Nephron (organoid): ENCODE measurements at regions not wholly inside any gene's neighbourhood (a gene's known extent, or its start where the extent isn't known, plus 50 kb on each side); places are given as distances from the start of the nearest gene placed in this dataset.
A peak's percentile ranks its signal among the peaks of the same experiment; 100 is the strongest.

Experiments used
- H3K27ac Mint-ChIP-seq, 3 experiments: 2 replicates each; pipeline ENCODE4 v1.8.0; 2020; ENCODE audit warnings: mixed read lengths in 3 of 3, mild to moderate bottlenecking in 2 of 3, moderate library complexity in 1 of 3
- H3K27me3 Mint-ChIP-seq: 2 replicates; pipeline ENCODE4 v1.8.0; 2021; ENCODE audit warnings: low read depth, mild to moderate bottlenecking, moderate library complexity, mixed read lengths
- H3K36me3 Mint-ChIP-seq: 2 replicates; pipeline ENCODE4 v1.8.0; 2020; ENCODE audit warnings: low read depth, mixed read lengths
- H3K4me1 Mint-ChIP-seq: 2 replicates; pipeline ENCODE4 v1.8.0; 2020; ENCODE audit warnings: mixed read lengths
- H3K4me3 Mint-ChIP-seq, 3 experiments: 2 replicates each; pipeline ENCODE4 v1.8.0; 2020; ENCODE audit warnings: mild to moderate bottlenecking in 3 of 3, mixed read lengths in 3 of 3, moderate library complexity in 2 of 3
- H3K9me3 Mint-ChIP-seq: 2 replicates; pipeline ENCODE4 v1.8.0; 2020; ENCODE audit warnings: mixed read lengths
- TF ChIP-seq, protein P1 (sequence below), 3 experiments: fragments of 200-600 bp; sonication (generic); IDR thresholded peaks; one replicate each; pipeline ENCODE4 v1.5.0; 2021; ENCODE audit warnings: antibody characterized with exemption in 3 of 3; ENCODE audit not compliant: unreplicated experiment in 3 of 3

DNA sequence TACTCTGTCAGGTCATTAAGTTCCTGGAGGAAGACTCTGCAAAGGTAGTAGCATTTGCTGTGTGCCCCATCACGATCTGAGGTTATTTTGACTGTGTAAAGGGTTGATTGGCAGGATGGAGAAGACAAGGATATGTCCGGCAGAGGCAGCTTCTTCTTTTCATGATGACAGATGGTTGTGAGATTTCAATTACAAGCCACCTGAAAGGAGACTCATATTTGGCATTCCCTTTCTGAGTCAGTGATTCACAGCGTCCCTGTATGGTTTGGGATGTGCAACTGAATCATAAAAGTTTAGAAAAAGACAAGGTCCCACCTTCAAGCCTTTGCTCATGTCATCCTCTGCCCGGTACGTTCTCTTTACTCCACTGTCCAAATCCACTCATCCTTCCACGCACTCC, 113.4 kb downstream of the MTNR1B start:
- TF ChIP-seq, protein P1, sequence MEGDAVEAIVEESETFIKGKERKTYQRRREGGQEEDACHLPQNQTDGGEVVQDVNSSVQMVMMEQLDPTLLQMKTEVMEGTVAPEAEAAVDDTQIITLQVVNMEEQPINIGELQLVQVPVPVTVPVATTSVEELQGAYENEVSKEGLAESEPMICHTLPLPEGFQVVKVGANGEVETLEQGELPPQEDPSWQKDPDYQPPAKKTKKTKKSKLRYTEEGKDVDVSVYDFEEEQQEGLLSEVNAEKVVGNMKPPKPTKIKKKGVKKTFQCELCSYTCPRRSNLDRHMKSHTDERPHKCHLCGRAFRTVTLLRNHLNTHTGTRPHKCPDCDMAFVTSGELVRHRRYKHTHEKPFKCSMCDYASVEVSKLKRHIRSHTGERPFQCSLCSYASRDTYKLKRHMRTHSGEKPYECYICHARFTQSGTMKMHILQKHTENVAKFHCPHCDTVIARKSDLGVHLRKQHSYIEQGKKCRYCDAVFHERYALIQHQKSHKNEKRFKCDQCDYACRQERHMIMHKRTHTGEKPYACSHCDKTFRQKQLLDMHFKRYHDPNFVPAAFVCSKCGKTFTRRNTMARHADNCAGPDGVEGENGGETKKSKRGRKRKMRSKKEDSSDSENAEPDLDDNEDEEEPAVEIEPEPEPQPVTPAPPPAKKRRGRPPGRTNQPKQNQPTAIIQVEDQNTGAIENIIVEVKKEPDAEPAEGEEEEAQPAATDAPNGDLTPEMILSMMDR (IDR thresholded peaks at IDR 0.05; ENCODE audit: unreplicated experiment in 3 of 3): no peak
- Mint-ChIP-seq H3K4me1 (no peaks in the 10 kb centered on the region), H3K27me3 (no peaks in the 10 kb centered on the region), H3K9me3 (no peaks in the 10 kb centered on the region), H3K27ac (no peak overlapping the region), H3K36me3 (no peaks in the 10 kb centered on the region), H3K4me3 (no peak overlapping the region)

GRCh38 chr11:93084727-93085505, 112.9 kb downstream of the SLC36A4 start:
- Mint-ChIP-seq H3K4me1 (no peaks in the 10 kb centered on the region), H3K4me3 (no peak overlapping the region), H3K27me3 (no peaks in the 10 kb centered on the region)

DNA sequence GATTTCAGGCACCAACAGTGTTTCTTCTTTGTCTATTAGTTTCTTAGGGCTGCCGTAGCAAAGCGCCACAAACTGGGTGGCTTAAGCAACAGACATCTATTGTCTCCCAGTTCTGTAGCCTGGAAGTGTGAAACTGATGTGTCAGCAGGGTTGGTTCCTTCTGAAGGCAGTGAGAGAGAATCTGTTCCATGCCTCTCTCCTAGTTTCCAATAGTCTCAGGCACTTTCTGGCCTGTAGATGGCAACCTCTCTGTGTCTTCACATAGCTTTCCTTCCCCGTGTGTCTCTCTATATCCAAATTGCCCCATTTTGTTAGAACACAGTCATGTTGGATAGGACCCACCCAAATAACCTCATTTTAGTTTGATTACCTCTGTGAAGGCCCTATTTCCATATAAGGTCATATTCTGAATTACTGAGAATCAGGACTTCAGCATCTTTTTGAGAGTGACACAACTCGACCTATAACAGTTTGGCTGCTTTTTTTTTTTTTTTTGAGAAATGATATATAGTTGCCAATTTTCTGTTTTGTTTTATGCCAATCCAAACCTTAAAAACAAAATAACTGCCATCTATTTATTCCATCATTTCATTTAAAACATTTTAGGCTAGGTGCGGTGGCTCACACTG, 108.2 kb downstream of the SLC36A4 start:
- Mint-ChIP-seq H3K4me1 (no peaks in the 10 kb centered on the region), H3K27ac (no peak overlapping the region), H3K9me3 (peaks cover 8% of the 10 kb centered on the region), H3K36me3 (no peaks in the 10 kb centered on the region), H3K4me3 (no peak overlapping the region), H3K27me3 (no peaks in the 10 kb centered on the region)
- TF ChIP-seq, protein P1 (IDR thresholded peaks at IDR 0.05; ENCODE audit: unreplicated experiment in 3 of 3): peak; percentile 26 to 43 (median 30)

More at GRCh38 chr11:93084727-93085505, 112.9 kb downstream of the SLC36A4 start:
- TF ChIP-seq, protein P1 (IDR thresholded peaks at IDR 0.05; ENCODE audit: unreplicated experiment in 3 of 3): no peak
- Mint-ChIP-seq H3K27ac (no peak overlapping the region), H3K36me3 (no peaks in the 10 kb centered on the region), H3K9me3 (no peaks in the 10 kb centered on the region)
